H1 (cell line): ENCODE measurements at regions not wholly inside any gene's neighbourhood (a gene's known extent, or its start where the extent isn't known, plus 50 kb on each side); places are given as distances from the start of the nearest gene placed in this dataset.

Experiments used
- CTCF ChIA-PET: fragments of 300-600 bp; sonication (Branson Sonifier 250); formaldehyde crosslinking; loops from one replicate; lab custom pipeline; 2021; ENCODE audit not compliant: partially characterized antibody; lab: Charles Lee
- POLR2A ChIA-PET: fragments of 300-600 bp; sonication (Branson Sonifier 250); formaldehyde crosslinking; loops from one replicate; lab custom pipeline; 2021; ENCODE audit warnings: inconsistent platforms; ENCODE audit not compliant: partially characterized antibody; lab: Charles Lee
- DNase-seq, 2 experiments: peaks; one replicate each; pipeline versions ENCODE4 v3.0.0 to v3.0.0-alpha.2; 2010 to 2022; ENCODE audit warnings: low spot score in 2 of 2, low read depth in 1 of 2, mixed read lengths in 1 of 2
- FAIRE-seq: peaks from 2 replicates; lab custom pipeline; 2011; peaks lifted over from hg19 to GRCh38; lab: Jason Lieb, UNC
- H2AFZ ChIP-seq: 2 replicates; pipeline ENCODE4 v1.8.1; 2012; ENCODE audit warnings: low read length, inconsistent platforms
- H2AK5ac ChIP-seq: 2 replicates; pipeline ENCODE4 v1.6.1; 2013; ENCODE audit warnings: low read depth, low read length
- H2BK120ac ChIP-seq: replicated peaks from 2 replicates; pipeline ENCODE3; 2013; ENCODE audit warnings: low read depth, low read length, inconsistent platforms
- H2BK12ac ChIP-seq: 2 replicates; pipeline ENCODE4 v1.6.1; 2013; ENCODE audit warnings: low read depth, low read length
- H2BK15ac ChIP-seq: 2 replicates; pipeline ENCODE4 v1.6.1; 2013; ENCODE audit warnings: low read length
- H2BK20ac ChIP-seq: 2 replicates; pipeline ENCODE4 v1.6.1; 2013; ENCODE audit warnings: low read length
- H2BK5ac ChIP-seq: 2 replicates; pipeline ENCODE4 v1.6.1; 2013; ENCODE audit warnings: low read depth, low read length
- H3K14ac ChIP-seq: 2 replicates; pipeline ENCODE4 v1.6.1; 2013; ENCODE audit warnings: inconsistent platforms; ENCODE audit not compliant: insufficient read length
- H3K18ac ChIP-seq: 2 replicates; pipeline ENCODE4 v1.6.1; 2013; ENCODE audit warnings: low read length; ENCODE audit errors: extremely low read depth
- H3K23ac ChIP-seq: 2 replicates; pipeline ENCODE4 v1.6.1; 2013; ENCODE audit warnings: inconsistent platforms; ENCODE audit not compliant: insufficient read length
- H3K23me2 ChIP-seq: 2 replicates; pipeline ENCODE4 v1.6.1; 2013; ENCODE audit warnings: low read depth, low read length
- H3K27ac ChIP-seq: 2 replicates; pipeline ENCODE4 v1.6.1; 2011; ENCODE audit warnings: low read depth, low read length, inconsistent platforms
- H3K27me3 ChIP-seq, 4 experiments: replicated peaks in 1 of 4; 1 replicate in 1 of 4; 2 replicates in 3 of 4; pipeline versions ENCODE4 v1.6.1 to v1.8.1; 2011 to 2013; ENCODE audit warnings: low read length in 3 of 4, mild to moderate bottlenecking in 3 of 4, inconsistent platforms in 2 of 4, mixed read lengths in 2 of 4, moderate library complexity in 1 of 4; ENCODE audit not compliant: control insufficient read depth in 3 of 4, insufficient read depth in 3 of 4; ENCODE audit errors: extremely low read depth in 1 of 4
- H3K36me3 ChIP-seq, 4 experiments: 2 replicates each; pipeline versions ENCODE4 v1.6.1 to v1.8.1; 2011 to 2013; ENCODE audit warnings: mild to moderate bottlenecking in 4 of 4, low read length in 3 of 4, moderate library complexity in 2 of 4, control low read depth in 1 of 4, inconsistent platforms in 1 of 4; ENCODE audit not compliant: insufficient read depth in 4 of 4, control insufficient read depth in 2 of 4
- H3K4ac ChIP-seq: replicated peaks from 2 replicates; pipeline ENCODE3; 2013; ENCODE audit warnings: low read length, low read depth, mixed read lengths, inconsistent platforms; ENCODE audit not compliant: insufficient read length
- H3K4me1 ChIP-seq, 4 experiments: replicated peaks in 1 of 4; 1 replicate in 1 of 4; 2 replicates in 3 of 4; pipeline versions ENCODE4 v1.6.1 to v1.8.1; 2011 to 2013; ENCODE audit warnings: low read length in 3 of 4, inconsistent platforms in 2 of 4, mixed read lengths in 1 of 4; ENCODE audit not compliant: insufficient read depth in 4 of 4, control insufficient read depth in 3 of 4
- H3K4me2 ChIP-seq, 2 experiments: 2 replicates each; pipeline versions ENCODE4 v1.6.1 to v1.8.1; 2011 to 2013; ENCODE audit warnings: low read depth in 2 of 2, low read length in 2 of 2, control low read depth in 1 of 2, inconsistent platforms in 1 of 2, mild to moderate bottlenecking in 1 of 2; ENCODE audit not compliant: insufficient read depth in 1 of 2
- H3K4me3 ChIP-seq, 4 experiments: fragments of 200-600, 300-600 bp in 1 of 4; sonication (generic), shearing (Covaris generic), sonication (Bioruptor Twin) in 1 of 4; 2 replicates each; pipeline versions ENCODE4 v1.5.1 to v1.8.1; 2011 to 2016; ENCODE audit warnings: low read length in 4 of 4, low read depth in 3 of 4, control low read depth in 2 of 4, inconsistent platforms in 2 of 4, mild to moderate bottlenecking in 2 of 4, mixed read lengths in 1 of 4, moderate library complexity in 1 of 4; ENCODE audit not compliant: insufficient read depth in 2 of 4; ENCODE audit errors: extremely low read depth in 1 of 4
- H3K56ac ChIP-seq: replicated peaks from 2 replicates; pipeline ENCODE3; 2013; ENCODE audit warnings: low read depth, mild to moderate bottlenecking, mixed read lengths, low read length, inconsistent platforms; ENCODE audit not compliant: insufficient read length
- H3K79me1 ChIP-seq: 2 replicates; pipeline ENCODE4 v1.6.1; 2013; ENCODE audit warnings: low read depth, low read length, control low read depth
- H3K79me2 ChIP-seq, 2 experiments: 2 replicates each; pipeline versions ENCODE4 v1.6.1 to v1.8.1; 2012 to 2013; ENCODE audit warnings: low read length in 2 of 2, mild to moderate bottlenecking in 2 of 2, inconsistent platforms in 1 of 2; ENCODE audit not compliant: insufficient read depth in 2 of 2, control insufficient read depth in 1 of 2
- H3K9ac ChIP-seq, 4 experiments: replicated peaks in 1 of 4; 1 replicate in 1 of 4; 2 replicates in 3 of 4; pipeline versions ENCODE4 v1.6.1 to v1.8.1; 2011 to 2013; ENCODE audit warnings: low read depth in 3 of 4, low read length in 3 of 4, control low read depth in 2 of 4, mild to moderate bottlenecking in 2 of 4, moderate library complexity in 2 of 4, inconsistent platforms in 1 of 4; ENCODE audit errors: extremely low read depth in 1 of 4
- H3K9me3 ChIP-seq, 2 experiments: 2 replicates each; pipeline versions ENCODE4 v1.6.1 to v1.8.1; 2012 to 2013; ENCODE audit warnings: mild to moderate bottlenecking in 2 of 2, moderate library complexity in 2 of 2, control low read depth in 1 of 2, inconsistent platforms in 1 of 2, low read depth in 1 of 2, low read length in 1 of 2, mixed read lengths in 1 of 2; ENCODE audit not compliant: insufficient read depth in 2 of 2
- H4K20me1 ChIP-seq, 2 experiments: replicated peaks in 1 of 2; 2 replicates each; pipeline versions ENCODE3 to v1.8.1; 2011 to 2013; ENCODE audit warnings: inconsistent platforms in 2 of 2, low read length in 2 of 2, mild to moderate bottlenecking in 1 of 2; ENCODE audit not compliant: insufficient read depth in 2 of 2, control insufficient read depth in 1 of 2
- H4K5ac ChIP-seq: 2 replicates; pipeline ENCODE4 v1.6.1; 2013; ENCODE audit warnings: low read length, low read depth, mixed read lengths, inconsistent platforms; ENCODE audit not compliant: insufficient read length
- H4K8ac ChIP-seq: 2 replicates; pipeline ENCODE4 v1.8.0; 2013; ENCODE audit warnings: mild to moderate bottlenecking, moderate library complexity, low read length, inconsistent platforms; ENCODE audit not compliant: insufficient read depth; ENCODE audit errors: extremely low read depth
- H4K91ac ChIP-seq: replicated peaks from 2 replicates; pipeline ENCODE3; 2013; ENCODE audit warnings: low read length, mixed read lengths, inconsistent platforms; ENCODE audit not compliant: insufficient read length
- CBX5 ChIP-seq: fragments of 300-800, 300-1000 bp; sonication (generic); IDR thresholded peaks from 2 replicates; pipeline ENCODE4 v1.7.1; 2016; ENCODE audit warnings: antibody characterized with exemption, low read length, low read depth
- CEBPB ChIP-seq: IDR thresholded peaks from 2 replicates; pipeline ENCODE4 v1.6.1; 2012; ENCODE audit warnings: low read depth, low read length
- CREB1 ChIP-seq: IDR thresholded peaks from 2 replicates; pipeline ENCODE4 v1.6.1; 2012; ENCODE audit warnings: inconsistent platforms
- CTCF ChIP-seq, 3 experiments: IDR thresholded peaks; 1 replicate in 2 of 3; 2 replicates in 1 of 3; pipeline versions ENCODE4 v1.5.1 to v1.6.1; 2011; ENCODE audit warnings: low read length in 3 of 3, mild to moderate bottlenecking in 3 of 3, inconsistent platforms in 2 of 3, low read depth in 1 of 3, moderate library complexity in 1 of 3; ENCODE audit not compliant: insufficient read depth in 1 of 3; ENCODE audit errors: control extremely low read depth in 1 of 3
- JUN ChIP-seq: IDR thresholded peaks from 2 replicates; pipeline ENCODE4 v1.6.1; 2011; ENCODE audit warnings: low read depth, mild to moderate bottlenecking, improper control_type of control experiment, low read length
- JUND ChIP-seq: IDR thresholded peaks from 2 replicates; pipeline ENCODE4 v1.6.1; 2011; ENCODE audit warnings: mild to moderate bottlenecking, improper control_type of control experiment, low read length
- MAX ChIP-seq: IDR thresholded peaks from 2 replicates; pipeline ENCODE4 v1.6.1; 2012; ENCODE audit warnings: inconsistent platforms
- NANOG ChIP-seq: IDR thresholded peaks from 2 replicates; pipeline ENCODE4 v1.6.1; 2011; ENCODE audit warnings: low read length, low read depth, mild to moderate bottlenecking, inconsistent platforms; ENCODE audit not compliant: insufficient read depth, poor library complexity, severe bottlenecking
- SP2 ChIP-seq: IDR thresholded peaks from 2 replicates; pipeline ENCODE4 v1.6.1; 2012; ENCODE audit warnings: mild to moderate bottlenecking, low read length, inconsistent platforms
- SP4 ChIP-seq: IDR thresholded peaks from 2 replicates; pipeline ENCODE4 v1.6.1; 2012; ENCODE audit warnings: low read length, inconsistent platforms
- SRF ChIP-seq: IDR thresholded peaks from 2 replicates; pipeline ENCODE4 v1.6.1; 2011; ENCODE audit warnings: mild to moderate bottlenecking, low read depth, low read length, moderate library complexity
- TAF7 ChIP-seq: optimal IDR thresholded peaks from 2 replicates; pipeline ENCODE3; 2011; ENCODE audit warnings: low read depth, mild to moderate bottlenecking, inconsistent platforms, low read length, moderate library complexity, borderline replicate concordance
- TEAD4 ChIP-seq: IDR thresholded peaks from 2 replicates; pipeline ENCODE4 v1.6.1; 2012; ENCODE audit warnings: low read depth, low read length, inconsistent platforms, mixed read lengths
- WGBS, 2 experiments: shearing (Covaris generic) in 1 of 2; methylation state at CpG; one replicate each; pipeline versions ENCODE4 v1.1.6 to v1.1.7; 2013 to 2015; ENCODE audit warnings: low lambda C conversion rate in 2 of 2, mixed read lengths in 2 of 2, inconsistent platforms in 1 of 2, low coverage in 1 of 2, missing lambda C conversion rate in 1 of 2; ENCODE audit not compliant: insufficient replicate concordance in 2 of 2, insufficient coverage in 1 of 2, insufficient read length in 1 of 2; ENCODE audit errors: extremely low coverage in 1 of 2, missing lambda C conversion rate in 1 of 2; 5-methylcytosine and 5-hydroxymethylcytosine counted together

- H2AK5ac ChIP-seq: no peak overlapping the region
- no peaks in the 10 kb centered on the region; a peak in 1 of 7 replicates for H3K27me3 ChIP-seq
- H3K9ac ChIP-seq: no peak overlapping the region
- CTCF ChIA-PET: interaction anchor here (0.6 kb wide), 1 partner anchor 666 kb away, joined by 3 read pairs; no protein-coding TSS in a partner anchor
- no peak overlapping the region for H2BK5ac ChIP-seq
- no peak overlapping the region for H3K23ac ChIP-seq
- no peaks in the 10 kb centered on the region for H3K23me2 ChIP-seq
- H3K27ac ChIP-seq: no peak overlapping the region
- H2AFZ ChIP-seq: no peak overlapping the region
- H2BK12ac ChIP-seq: no peak overlapping the region
- H3K36me3 ChIP-seq: no peaks in the 10 kb centered on the region
- no peak overlapping the region for H3K18ac ChIP-seq
- H4K91ac ChIP-seq: no peak overlapping the region
- H4K5ac ChIP-seq: no peak overlapping the region
- H2BK20ac ChIP-seq: no peak overlapping the region
- H3K4me1 ChIP-seq: no peaks in the 10 kb centered on the region
- POLR2A ChIA-PET: interaction anchor here (1.2 kb wide), 1 partner anchor 9 kb away, joined by 3 read pairs; no protein-coding TSS in a partner anchor
- H4K20me1 ChIP-seq: no peaks in the 10 kb centered on the region
- H2BK120ac ChIP-seq: no peak overlapping the region
- H2BK15ac ChIP-seq: no peak overlapping the region
- FAIRE-seq (no peak), DNase-seq (no peak)
- no peak overlapping the region for H3K4ac ChIP-seq
- no peaks in the 10 kb centered on the region for H3K9me3 ChIP-seq
- H3K14ac ChIP-seq: no peak overlapping the region
- H3K56ac ChIP-seq: no peak overlapping the region
- H3K4me3 ChIP-seq: no peak overlapping the region
- H3K4me2 ChIP-seq: no peak overlapping the region
- no peak overlapping the region for H4K8ac ChIP-seq
- WGBS, 2 experiments: 71% methylated on average over 2 of the region's 2 CpGs; no CpG with 5 or more reads in 1 of the 2 experiments
- no peaks in the 10 kb centered on the region for H3K79me1 ChIP-seq
- H3K79me2 ChIP-seq: no peaks in the 10 kb centered on the region
- no peak for TF ChIP-seq CREB1
- no peak for TF ChIP-seq TAF7
- no peak for TF ChIP-seq CEBPB
- no peak for TF ChIP-seq SRF
- no peak for TF ChIP-seq MAX
- TF ChIP-seq NANOG: no peak
- TF ChIP-seq CTCF (IDR thresholded peaks at IDR 0.05; ENCODE audit: control extremely low read depth in 1 of 3, insufficient read depth in 1 of 3, low read depth in 1 of 3, low read length in 3 of 3): no peak
- no peak for TF ChIP-seq JUN
- TF ChIP-seq JUND: no peak
- TF ChIP-seq CBX5: no peak
- no peak for TF ChIP-seq TEAD4
- no peak for TF ChIP-seq SP4
- no peak for TF ChIP-seq SP2
These were observed 70.7 kb upstream of the NPY start for GRCh38 chr7:24213311-24213710.
